K562 (cell line): ENCODE measurements at regions not wholly inside any gene's neighbourhood (a gene's known extent, or its start where the extent isn't known, plus 50 kb on each side); places are given as distances from the start of the nearest gene placed in this dataset.

Experiments used
- ASH1L ChIP-seq: fragments of 450-650 bp; IDR thresholded peaks from 2 replicates; pipeline ENCODE4 v1.6.1; 2018; ENCODE audit warnings: borderline replicate concordance, mild to moderate bottlenecking, low read depth; ENCODE audit not compliant: partially characterized antibody
- CBFA2T3 ChIP-seq: fragments of 450-650 bp; IDR thresholded peaks from 2 replicates; pipeline ENCODE4 v1.6.1; 2017
- E2F1 ChIP-seq: sonication (generic); formaldehyde crosslinking; IDR thresholded peaks from 2 replicates; pipeline ENCODE4 v1.8.1; 2023; ENCODE audit warnings: mild to moderate bottlenecking, missing genetic modification reagents, moderate library complexity
- E2F3 ChIP-seq: fragments of 250-450 bp; sonication (Bioruptor Pico); IDR thresholded peaks from 2 replicates; pipeline ENCODE4 v1.4.0; 2020; ENCODE audit warnings: mild to moderate bottlenecking
- FOXP4 ChIP-seq: sonication (generic); formaldehyde crosslinking; IDR thresholded peaks from 2 replicates; pipeline ENCODE4 v1.8.0; 2022; ENCODE audit warnings: mild to moderate bottlenecking, missing genetic modification reagents, borderline replicate concordance
- HCFC1 ChIP-seq: IDR thresholded peaks from 2 replicates; pipeline ENCODE4 v1.6.1; 2012; ENCODE audit warnings: low read depth, low read length, improper control_type of control experiment
- HDAC8 ChIP-seq: fragments of 450-650 bp; IDR thresholded peaks from 2 replicates; pipeline ENCODE4 v1.6.1; 2016; ENCODE audit warnings: mild to moderate bottlenecking, missing genetic modification characterization, moderate library complexity, missing compliant biosample characterization
- NCOA4 ChIP-seq: fragments of 450-650 bp; IDR thresholded peaks from 2 replicates; pipeline ENCODE4 v1.6.1; 2018; ENCODE audit warnings: mild to moderate bottlenecking; ENCODE audit not compliant: partially characterized antibody
- NR2C2 ChIP-seq, 2 experiments: fragments of 200-800 bp in 1 of 2; sonication (Bioruptor generic) in 1 of 2; sonication (generic) in 1 of 2; formaldehyde crosslinking in 1 of 2; IDR thresholded peaks; 2 replicates each; pipeline versions ENCODE4 v1.6.1 to v1.8.0; 2016 to 2022; ENCODE audit warnings: mild to moderate bottlenecking in 1 of 2, missing compliant biosample characterization in 1 of 2, missing genetic modification characterization in 1 of 2, missing genetic modification reagents in 1 of 2
- TEAD4 ChIP-seq, 2 experiments: sonication (generic) in 1 of 2; formaldehyde crosslinking in 1 of 2; IDR thresholded peaks; 2 replicates each; pipeline versions ENCODE4 v1.6.1 to v1.8.0; 2012 to 2022; ENCODE audit warnings: borderline replicate concordance in 1 of 2, inconsistent platforms in 1 of 2, low read length in 1 of 2, mild to moderate bottlenecking in 1 of 2, missing genetic modification reagents in 1 of 2
- ZBTB11 ChIP-seq, 3 experiments: fragments of 200-800 bp in 1 of 3; fragments of 250-450 bp in 1 of 3; fragments of 450-650 bp in 1 of 3; sonication (Bioruptor Pico) in 1 of 3; sonication (Bioruptor generic) in 1 of 3; formaldehyde crosslinking in 1 of 3; IDR thresholded peaks; 2 replicates each; pipeline versions ENCODE4 v1.6.1 to v1.8.0; 2016 to 2022; ENCODE audit warnings: mild to moderate bottlenecking in 2 of 3, missing genetic modification characterization in 2 of 3, missing compliant biosample characterization in 1 of 3, moderate library complexity in 1 of 3
- ZNF24 ChIP-seq: fragments of 450-650 bp; IDR thresholded peaks from 2 replicates; pipeline ENCODE4 v1.6.1; 2016
- ZNF274 ChIP-seq: IDR thresholded peaks from 2 replicates; pipeline ENCODE4 v1.6.1; 2011; ENCODE audit warnings: low read depth, mild to moderate bottlenecking, low read length, moderate library complexity, borderline replicate concordance

- TF ChIP-seq E2F1 (CRISPR knock-in tag) (no peak), HCFC1 (no peak), ZBTB11 (CRISPR knock-in tag; IDR thresholded peaks at IDR 0.05) (peak in 1 of 3 experiments; percentile 60; a peak in 1 of 6 replicates), HDAC8 (no peak), ZNF274 (peak; percentile 50; the same call in 1 of the 2 replicates), FOXP4 (CRISPR knock-in tag) (no peak), CBFA2T3 (peak; percentile 99), NR2C2 (CRISPR knock-in tag; IDR thresholded peaks at IDR 0.05) (no peak), NR2C2 (tag; IDR thresholded peaks at IDR 0.05) (no peak), E2F3 (CRISPR knock-in tag) (no peak), TEAD4 (IDR thresholded peaks at IDR 0.05; ENCODE audit: low read length) (peak; percentile 99), TEAD4 (CRISPR knock-in tag; IDR thresholded peaks at IDR 0.05; ENCODE audit: borderline replicate concordance) (no peak), ZNF24 (peak; percentile 49; the same call in 1 of the 2 replicates), ASH1L (no peak), NCOA4 (peak; percentile 66)
Observed at GRCh38 chr11:86151174-86152005, 82.5 kb upstream of the PICALM start (continued).
